Pulmonary artery endothelial cell (primary cell): ENCODE measurements at regions not wholly inside any gene's neighbourhood (a gene's known extent, or its start where the extent isn't known, plus 50 kb on each side); places are given as distances from the start of the nearest gene placed in this dataset.

Experiments used
- DNase-seq: peaks from one replicate; pipeline ENCODE4 v3.0.0-alpha.2; 2011; ENCODE audit warnings: low read depth, low spot score

GRCh38 chr1:81634294-81634693 lies 166.4 kb upstream of the ADGRL2 start:
- DNase-seq = no peak

DNA sequence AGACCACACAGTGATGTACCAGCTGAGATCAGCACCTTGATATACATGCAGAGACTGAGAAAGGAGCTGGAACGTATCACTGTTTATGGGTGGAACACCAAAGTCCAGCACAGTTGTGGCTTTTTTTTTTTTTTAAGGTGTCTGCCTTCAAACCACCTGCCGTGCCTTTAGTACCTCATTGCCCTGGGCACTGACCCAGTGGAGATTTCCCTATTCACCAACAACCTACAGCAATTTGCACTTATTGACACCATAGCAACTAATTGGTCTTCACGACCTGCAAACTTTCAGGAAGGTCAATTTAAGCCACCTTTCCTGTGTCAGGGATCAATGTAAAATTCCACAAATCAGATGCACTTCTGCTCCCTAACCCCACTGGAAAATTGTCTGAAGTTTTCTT lies 181.6 kb upstream of the ADGRL2 start:
- DNase-seq = no peak

DNA sequence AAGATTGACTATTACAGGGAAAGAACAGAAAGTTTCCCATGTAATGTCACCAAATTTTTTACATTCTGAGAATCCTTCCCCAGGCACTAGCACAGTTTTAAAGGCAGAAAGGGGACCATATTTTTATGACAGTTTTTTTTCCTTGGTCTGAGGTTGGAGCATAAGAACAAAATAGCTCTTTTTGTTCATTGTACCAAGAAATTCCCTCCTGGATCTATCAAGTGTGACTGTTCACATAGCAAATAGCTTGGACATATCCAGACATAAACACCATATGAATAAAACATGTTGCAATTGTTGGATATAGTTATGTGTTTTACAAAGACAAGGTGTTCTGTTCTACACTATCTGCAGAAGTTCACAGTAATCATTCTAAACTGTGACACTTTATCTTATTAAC lies 182.4 kb upstream of the ADGRL2 start:
- DNase-seq = no peak

DNA sequence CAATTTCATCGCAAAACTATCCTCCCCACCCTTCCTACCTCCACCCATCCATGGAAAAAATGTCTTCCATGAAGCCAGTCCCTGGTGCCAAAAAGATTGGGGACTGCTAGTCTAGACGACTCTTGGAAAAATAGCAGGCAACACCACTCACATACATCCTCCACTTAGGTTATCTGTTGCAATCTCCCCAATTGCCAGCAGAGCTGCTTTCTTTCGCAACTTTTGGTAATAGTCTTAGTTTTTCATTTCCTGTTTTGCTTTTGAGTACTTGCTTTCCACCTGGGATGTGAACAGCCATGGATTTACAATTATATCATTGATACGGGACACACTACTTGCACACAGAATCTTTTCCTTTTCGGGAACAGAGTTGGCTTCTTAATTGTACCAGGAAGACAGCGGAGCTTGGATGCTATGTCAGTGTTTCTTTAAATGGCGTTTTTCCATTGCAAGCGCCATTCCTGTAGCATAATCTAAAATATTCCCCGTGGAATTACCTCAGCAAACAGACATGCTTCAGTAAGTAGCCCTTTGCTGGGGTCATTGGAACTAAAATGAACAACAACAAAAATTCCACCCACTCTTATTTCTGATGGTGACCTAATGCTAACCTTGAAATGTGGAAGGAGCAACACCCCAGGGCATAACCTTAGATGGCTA lies 183.3 kb upstream of the ADGRL2 start:
- no peak for DNase-seq

DNA sequence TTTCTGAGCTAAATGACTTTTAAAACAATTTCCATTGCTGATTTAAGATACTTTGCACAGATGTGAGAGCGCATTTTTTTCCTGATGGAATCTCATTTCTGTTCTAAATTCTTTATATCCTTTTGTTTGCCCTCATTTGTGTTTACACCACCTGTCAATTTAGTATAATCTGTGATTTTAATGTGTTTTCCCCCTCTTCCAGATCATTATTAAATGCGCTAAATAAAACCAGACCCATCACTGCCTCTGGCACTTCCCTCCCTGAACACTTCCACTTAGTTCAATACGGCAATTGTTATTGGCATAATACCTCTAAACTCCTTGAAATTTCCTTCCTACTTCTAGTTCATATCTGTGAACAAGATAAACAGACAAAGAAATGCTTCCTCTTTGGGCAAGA lies 186.9 kb upstream of the ADGRL2 start:
- no peak for DNase-seq

GRCh38 chr1:81607924-81608323 lies 192.8 kb upstream of the ADGRL2 start:
- no peak for DNase-seq

GRCh38 chr1:81607086-81607485 lies 193.6 kb upstream of the ADGRL2 start:
- DNase-seq = no peak

- no peak for DNase-seq
Measured at GRCh38 chr1:81606656-81607055, 194.1 kb upstream of the ADGRL2 start.

- DNase-seq = no peak
Measured at GRCh38 chr1:81605023-81605422, 195.7 kb upstream of the ADGRL2 start.

GRCh38 chr1:81600878-81601622 lies 199.7 kb upstream of the ADGRL2 start:
- no peak for DNase-seq

- no peak for DNase-seq
Measured at GRCh38 chr1:81600363-81600762, 200.4 kb upstream of the ADGRL2 start.

GRCh38 chr1:81598623-81599022 lies 202.1 kb upstream of the ADGRL2 start:
- no peak for DNase-seq

GRCh38 chr1:81597720-81598426 lies 202.9 kb upstream of the ADGRL2 start:
- DNase-seq = no peak

GRCh38 chr1:81596341-81596740 lies 204.4 kb upstream of the ADGRL2 start:
- DNase-seq = no peak

DNA sequence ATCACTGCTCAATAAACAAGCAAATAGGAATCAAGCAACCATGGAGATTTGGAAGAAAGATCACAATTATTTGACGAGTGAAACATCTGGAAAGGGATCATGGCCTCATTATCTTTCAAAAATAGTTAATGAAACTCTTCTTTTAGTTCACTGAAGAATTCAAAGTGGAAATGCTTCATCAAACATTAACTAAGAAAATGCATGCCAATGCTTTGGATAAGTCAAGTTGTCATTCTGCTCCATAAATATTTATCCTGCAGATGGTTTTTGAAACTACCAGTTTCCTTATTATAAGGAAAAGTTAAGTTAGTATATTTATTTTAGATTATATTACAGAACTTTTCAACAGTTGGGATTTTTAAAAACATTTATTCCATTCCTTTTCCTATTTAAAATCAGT lies 206.5 kb upstream of the ADGRL2 start:
- DNase-seq = no peak

DNA sequence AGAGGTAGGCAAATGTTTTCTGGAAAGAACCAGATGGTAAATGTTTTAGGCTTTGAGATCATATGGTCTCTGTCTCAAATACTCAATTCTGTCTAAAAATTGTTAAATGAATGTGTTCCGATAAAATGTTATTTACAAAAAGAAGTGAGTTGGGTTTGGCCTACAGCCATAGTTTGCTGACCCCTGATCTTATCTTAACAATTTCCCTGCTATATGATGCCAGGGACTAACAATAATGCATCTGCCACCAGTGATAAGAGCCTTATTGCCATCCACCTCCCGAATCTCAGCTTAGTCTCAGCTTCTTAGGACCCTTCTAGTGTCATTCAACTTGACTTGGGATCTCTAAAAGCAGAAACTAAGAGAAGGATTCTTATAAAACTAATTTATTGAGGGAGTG lies 208.5 kb upstream of the ADGRL2 start:
- DNase-seq = no peak

DNA sequence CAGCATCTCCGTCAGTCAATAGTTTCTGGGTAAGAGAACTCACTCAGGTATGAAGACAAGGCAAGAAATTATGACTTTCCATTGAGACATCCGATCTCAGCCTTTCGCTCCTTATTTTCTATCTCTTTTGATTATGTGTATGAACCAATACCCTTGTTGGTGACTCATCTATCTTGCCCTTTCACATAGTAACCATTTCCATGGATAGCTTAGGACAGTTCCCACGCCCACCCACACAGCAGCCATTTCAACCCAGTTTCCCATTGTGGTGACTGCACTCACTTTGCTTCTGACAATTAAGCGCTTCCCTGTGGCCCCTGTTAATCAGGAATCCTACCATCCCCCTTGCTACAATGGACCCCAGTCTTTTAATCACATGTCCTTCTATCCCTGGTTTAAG lies 210.6 kb upstream of the ADGRL2 start:
- DNase-seq = no peak

DNA sequence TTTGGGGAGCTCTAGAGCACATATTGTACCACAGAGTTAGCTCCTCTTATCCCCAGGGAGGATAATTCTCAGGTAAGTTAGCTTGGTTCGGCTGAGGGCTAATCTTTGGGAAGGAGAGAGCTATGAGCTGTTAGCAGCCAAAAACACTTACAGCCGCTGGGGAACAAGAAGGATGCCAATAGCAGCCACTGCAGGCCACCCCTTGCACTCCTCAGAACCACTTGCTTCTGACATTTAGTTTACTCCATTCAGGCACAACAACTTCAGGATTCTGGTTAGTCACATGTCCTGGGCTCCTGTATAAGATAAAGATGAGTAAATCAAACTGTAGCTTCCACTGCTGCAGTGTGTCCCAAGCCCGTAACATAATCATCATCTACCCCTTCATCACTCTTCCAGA lies 212.6 kb upstream of the ADGRL2 start:
- no peak for DNase-seq

GRCh38 chr1:81587426-81587825 lies 213.3 kb upstream of the ADGRL2 start:
- DNase-seq = no peak

DNA sequence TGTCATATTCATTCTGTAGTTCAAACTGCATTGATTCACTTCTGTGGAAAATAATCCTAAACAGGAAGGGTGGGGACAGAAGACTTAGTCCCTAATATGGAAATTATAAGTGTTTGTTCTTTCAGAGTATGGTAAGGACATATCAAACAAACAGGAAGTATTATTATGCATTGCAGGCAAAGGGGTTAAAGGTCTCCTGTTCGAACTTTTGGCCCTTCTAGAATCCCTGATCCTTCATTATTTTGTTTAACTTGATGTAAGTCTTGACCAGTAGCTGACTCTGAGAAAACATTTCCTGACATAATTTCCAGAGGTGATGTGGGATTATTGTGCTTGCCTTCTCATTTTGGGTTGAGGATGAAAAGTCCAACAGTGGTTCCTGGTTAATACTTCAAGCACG lies 215.4 kb upstream of the ADGRL2 start:
- DNase-seq = no peak

DNA sequence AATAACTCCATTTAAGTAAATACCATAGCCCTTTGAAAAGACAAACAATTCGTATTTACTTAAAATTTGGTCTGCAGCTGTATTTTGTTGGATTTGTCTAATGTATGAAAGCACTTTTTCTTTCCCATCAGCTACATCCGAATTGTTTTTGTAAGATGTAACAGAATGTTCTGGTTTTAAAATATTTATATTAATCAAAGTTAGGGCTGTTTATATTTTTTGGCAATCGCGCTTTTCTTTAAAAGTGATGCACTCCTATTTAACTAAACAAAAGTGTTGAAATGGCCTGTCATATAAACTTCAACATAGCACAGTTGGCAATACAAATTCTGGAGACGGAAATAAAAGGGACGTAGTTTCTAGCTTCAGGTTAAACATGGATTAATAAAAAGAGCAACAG lies 216.3 kb upstream of the ADGRL2 start:
- no peak for DNase-seq

DNA sequence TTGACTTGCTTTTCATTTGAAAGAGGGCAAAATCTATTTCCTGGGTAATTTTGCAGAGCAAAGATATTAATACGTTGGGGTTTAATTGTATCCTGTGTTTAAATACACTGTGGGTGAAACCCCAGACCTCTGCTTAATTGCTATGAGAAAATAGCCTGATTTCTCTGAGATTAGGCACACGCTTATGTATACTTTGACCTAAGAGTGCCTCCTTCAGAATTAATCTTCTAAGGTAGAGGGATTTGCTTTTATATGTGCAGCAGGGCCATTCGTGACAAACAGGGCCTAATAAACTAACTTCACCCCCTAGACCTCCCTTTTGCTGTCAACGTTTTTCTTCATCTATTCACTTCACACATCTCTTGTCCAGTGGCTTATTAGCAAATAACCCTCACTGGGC lies 216.9 kb upstream of the ADGRL2 start:
- DNase-seq = no peak
